Fibroblast of upper back skin (primary cell): ENCODE measurements at regions not wholly inside any gene's neighbourhood (a gene's known extent, or its start where the extent isn't known, plus 50 kb on each side); places are given as distances from the start of the nearest gene placed in this dataset.
A peak's percentile ranks its signal among the peaks of the same experiment; 100 is the strongest.
"Not testable (repeated sequence)": the region's sequence is repeated elsewhere in the genome, so short reads cannot be mapped to it uniquely, and the experiment has no call there.

Source experiments
- DNase-seq: peaks from one replicate; pipeline ENCODE4 v3.0.0-alpha.2; 2013

DNA sequence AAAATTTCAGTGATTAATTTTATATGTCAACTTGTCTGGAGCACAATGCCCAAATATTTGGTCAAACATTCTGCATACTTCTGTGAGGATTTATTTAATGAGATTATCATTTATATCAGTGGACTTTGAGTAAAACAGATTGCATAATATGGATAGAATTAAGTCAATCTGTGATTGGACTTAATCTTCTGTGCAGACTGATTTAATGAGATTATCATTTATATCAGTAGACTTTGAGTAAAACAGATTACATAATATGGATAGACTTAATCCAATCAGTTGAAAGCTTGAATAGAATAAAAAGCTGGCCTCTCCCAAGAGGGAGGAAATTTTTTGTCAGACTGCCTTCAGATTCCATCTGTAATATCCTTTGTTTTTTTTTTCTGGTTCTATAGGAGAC lies 1413.2 kb downstream of the LRFN5 start:
- DNase-seq, result no peak

DNA sequence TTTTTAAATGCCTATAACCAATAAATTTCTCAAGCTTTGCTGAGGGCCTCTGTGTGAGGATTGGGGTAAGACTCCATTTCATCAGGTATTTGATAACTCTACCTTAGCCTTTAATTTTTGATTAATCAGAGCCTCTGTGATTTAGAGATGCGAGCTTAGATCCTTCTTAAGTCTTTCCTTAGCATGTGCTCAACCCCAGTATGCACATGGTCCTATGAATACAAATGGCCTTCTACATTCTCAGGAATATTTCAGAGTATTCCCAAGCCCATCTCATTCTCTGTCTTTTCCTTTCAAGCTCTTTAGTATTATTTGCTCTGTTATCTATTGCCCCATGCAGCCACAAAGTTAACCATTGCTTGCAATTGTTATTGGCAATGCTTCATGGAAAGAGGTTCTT lies 1407.7 kb downstream of the LRFN5 start:
- no peak for DNase-seq

DNA sequence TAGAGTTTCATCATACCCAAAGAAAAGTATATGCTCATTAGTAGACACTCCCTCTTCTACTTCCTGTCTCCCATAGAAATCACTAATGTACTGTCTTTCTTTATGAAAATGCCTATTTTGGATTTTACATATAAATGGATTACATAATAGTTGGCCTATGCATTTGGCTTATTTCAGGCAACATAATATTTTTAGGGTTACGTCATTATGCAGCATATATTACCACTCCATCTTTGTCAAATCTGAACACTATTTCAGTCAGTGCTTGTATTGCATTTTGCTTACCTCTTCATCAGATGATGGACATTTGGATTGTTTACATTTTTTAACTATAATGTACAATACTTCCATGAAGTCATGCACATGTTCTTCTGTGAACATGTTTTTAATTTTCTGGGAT lies 1406.1 kb downstream of the LRFN5 start:
- DNase-seq, result no peak

DNA sequence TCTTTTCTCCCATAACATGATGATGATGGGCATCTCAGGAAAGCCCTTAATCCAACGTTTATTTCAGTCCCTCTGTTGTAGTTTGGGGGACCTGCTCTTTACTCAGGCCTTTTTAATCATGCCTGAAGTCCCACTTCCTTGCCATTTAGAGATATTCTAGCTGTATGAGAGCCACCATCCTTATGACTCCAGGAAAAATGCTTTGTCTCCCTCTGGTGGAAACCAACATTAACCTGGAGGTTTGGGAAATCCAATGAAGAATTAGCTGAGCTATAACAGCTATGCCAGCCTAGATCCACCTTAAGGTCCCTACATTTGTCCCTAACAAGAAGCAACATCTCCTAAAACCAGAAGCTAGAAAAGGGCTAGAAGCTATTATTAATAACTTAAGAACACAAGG lies 1399.1 kb downstream of the LRFN5 start:
- DNase-seq, result peak; percentile 15

DNA sequence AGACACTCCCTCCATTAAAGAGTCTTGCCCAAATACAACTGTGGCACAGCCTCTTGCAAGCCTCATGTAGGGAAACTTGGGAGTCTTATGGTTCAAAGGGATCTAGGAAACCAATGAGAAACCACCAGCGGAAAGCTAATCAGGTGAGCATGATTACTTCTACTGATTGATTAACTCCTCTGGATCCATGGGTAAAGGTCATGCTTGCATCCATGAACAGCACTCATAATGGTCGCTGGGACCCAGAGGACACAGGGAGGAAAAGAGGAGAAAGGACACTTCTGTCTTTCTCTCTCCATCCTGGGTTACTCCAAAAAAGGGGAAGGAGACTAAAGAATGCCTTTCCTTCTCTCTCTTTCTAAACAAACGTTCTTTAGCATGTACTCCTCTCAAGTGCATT lies 1397.2 kb downstream of the LRFN5 start:
- no peak for DNase-seq

DNA sequence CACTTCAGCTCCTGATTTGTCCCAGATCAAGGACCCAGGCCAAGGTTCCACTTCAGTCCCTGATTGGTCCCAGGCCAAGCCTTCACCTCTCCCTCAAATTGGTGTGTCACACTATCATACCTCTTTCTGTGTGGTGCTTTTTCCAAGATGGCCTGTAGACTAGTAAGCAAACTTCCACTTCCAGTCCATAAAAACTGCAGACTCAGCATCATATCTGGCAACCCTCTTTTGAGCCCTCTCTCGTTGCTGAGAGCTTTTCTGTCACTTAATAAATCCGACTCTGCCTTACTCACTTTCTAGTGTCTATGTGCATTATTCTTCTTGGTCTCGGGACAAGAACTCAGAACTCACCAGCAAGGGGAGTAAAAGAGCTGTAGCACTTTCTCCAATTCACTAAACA lies 1395.1 kb downstream of the LRFN5 start:
- DNase-seq, result no peak

DNA sequence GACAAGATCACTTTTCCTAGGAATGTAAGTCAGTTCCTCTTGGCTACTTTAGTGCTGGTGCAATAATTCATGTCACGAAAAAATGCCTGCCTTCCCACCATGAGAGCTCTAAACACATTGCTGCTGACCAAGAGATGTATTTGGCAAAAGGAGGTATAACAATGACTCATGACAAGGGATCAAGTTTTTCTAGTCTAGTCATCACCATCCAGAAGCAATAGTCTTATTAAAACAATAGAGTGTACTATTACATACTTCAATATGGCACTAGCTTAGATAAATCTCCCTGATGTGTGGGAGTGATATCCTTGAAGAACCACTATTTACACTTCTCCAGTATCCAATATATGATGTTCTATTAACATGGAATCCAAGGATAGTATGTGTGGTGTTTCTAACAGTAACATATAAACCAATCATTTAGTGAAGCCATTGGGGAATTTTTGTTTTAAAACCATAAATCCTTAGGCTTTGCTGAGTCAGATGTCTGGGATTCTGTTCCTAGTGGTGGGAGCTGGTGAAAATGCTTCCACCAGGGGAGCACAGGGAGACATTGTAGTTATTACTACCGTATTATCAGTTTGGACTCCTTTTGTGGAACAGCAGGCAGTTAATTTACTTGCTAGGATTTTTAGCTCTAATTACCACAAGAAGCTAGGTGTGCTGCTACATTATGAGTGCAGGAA lies 1387.5 kb downstream of the LRFN5 start:
- DNase-seq, result peak; percentile 97

DNA sequence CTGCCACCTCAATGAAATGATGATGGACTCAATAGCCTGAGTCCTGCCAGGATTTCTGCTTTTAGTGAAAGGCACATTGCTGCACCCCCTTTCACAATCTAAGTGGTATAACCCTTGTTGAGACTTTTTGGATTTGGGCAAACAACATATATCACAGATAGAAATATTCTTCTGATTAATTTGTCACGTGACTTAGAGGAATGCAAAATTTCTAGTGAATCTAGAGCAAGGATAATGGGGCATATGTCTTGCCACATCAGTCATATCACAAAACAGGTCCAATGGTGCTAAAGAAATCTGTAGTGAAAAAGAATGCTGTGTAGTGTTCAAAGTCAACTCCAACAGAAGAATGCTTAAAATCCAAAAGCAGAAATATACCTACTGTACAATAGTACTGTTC lies 1386.3 kb downstream of the LRFN5 start:
- no peak for DNase-seq

DNA sequence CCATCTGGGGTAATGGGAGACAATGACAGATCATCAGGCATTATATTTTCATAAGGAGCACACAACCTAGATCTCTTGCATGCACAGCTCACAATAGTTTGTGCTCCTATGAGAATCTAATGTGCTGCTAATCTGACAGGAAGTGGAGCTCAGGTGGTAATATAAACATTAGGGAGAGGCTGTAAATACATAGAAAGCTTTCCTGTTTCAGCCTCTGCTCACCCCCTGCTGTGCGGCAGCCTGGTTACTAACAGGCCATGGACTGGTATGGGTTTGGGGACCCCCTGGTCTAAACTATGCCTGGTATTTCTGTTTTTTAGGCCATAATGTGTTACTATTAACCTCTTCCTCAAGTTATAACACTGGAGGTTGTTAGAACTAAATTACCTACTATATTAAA lies 1373.7 kb downstream of the LRFN5 start:
- peak; percentile 6 for DNase-seq

DNA sequence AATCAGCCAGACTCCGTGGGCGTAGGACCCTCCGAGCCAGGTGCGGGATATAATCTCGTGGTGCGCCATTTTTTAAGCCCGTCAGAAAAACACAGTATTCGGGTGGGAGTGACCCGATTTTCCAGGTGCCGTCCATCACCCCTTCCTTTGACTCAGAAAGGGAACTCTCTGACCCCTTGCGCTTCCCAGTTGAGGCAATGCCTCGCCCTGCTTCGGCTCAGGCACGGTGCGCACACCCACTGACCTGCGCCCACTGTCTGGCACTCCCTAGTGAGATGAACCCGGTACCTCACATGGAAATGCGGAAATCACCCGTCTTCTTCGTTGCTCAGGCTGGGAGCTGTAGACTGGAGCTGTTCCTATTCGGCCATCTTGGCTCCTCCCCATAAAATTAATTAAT lies 1366.5 kb downstream of the LRFN5 start:
- not testable (repeated sequence) for DNase-seq

DNA sequence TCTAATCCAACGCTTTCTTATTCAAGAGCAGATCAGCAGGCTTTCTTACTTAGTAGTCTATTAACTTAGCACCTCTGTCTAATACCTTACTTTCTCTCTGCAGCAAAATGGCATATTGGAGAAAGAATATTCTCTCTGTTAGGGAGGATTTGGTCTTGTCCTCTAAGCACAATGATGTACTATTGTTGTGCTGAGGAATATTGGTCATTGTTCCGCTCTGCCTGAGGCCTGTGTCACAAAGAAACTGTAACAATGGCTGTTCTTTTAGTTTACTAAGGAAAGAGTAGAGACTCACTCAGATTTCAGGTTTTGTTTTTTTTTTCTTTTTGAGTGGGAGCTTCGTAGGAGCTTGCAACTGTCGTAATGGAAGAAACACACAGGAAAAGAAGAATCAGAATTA lies 1358.8 kb downstream of the LRFN5 start:
- no peak for DNase-seq

DNA sequence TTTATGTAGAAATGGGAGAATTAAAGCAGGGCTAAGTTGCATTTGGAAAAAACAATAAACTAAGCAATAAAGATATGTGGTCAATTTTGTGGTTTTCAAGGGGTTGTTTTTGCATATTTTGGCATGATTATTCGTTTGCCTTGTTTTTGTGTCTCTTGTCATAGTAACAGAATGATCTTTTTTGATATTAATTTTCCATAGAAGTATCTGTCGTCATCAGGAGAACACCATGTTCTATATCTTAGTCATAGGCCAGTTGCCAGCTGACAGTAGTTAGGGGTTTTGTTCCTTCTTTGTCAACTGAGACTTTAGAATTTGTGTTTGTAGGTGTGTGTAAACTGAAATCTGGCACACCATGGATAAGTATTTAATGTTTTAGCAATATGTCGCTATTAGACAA lies 1354.8 kb downstream of the LRFN5 start:
- DNase-seq, result no peak

DNA sequence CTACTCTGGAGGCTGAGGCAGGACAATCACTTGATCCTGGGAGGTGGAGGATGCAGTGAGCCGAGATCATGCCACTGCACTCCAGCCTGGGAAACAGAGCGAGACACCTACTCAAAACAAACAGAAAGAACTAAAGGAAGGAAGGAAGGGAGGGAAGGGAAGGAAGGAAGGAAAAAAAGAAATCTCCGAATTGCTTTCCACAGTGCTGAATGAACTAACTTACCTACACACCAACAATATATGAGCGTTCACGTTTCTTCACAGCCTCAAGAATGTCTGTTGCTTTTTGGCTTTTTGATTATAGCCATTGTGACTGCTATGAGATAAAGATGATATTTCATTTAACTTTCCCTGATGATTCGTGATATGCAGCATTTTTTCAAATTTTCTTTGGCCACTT lies 1343.7 kb downstream of the LRFN5 start:
- DNase-seq, result no peak

DNA sequence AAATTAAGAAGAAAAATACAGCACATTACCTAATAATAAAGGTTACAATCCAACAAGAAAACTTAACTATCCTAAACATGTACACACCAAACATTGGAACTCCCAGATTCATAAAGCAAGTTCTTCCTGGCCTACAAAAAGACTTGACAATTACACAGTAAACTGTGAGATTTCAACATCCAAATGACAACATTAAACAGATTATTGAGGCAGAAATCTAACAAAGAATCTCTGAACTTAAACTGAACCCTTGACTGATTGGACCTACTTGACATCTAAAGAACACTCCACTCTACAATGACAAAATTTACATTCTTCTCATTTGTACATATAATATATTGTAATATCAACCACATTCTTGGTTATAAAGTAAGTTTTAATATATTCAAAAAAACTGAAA lies 1341.3 kb downstream of the LRFN5 start:
- peak; percentile 0 for DNase-seq

DNA sequence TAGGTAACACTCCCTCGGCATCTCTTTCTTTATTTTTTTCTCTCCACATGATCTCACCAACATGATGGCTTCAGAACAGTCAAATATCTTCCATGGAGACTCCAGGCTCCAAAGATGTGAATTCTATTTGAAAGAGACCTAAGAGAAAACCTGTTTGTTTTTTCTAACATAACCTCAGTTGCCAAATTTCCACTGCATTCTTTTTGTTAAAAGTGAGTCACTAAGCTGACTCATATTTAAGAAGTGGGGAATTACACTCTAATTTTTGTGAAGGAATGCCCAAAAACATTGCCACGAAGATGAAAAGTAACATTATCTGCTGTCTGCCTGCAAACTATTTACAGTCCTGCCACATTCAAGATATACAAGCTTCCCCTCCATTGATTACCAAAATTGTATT lies 1337.6 kb downstream of the LRFN5 start:
- peak; percentile 40 for DNase-seq

DNA sequence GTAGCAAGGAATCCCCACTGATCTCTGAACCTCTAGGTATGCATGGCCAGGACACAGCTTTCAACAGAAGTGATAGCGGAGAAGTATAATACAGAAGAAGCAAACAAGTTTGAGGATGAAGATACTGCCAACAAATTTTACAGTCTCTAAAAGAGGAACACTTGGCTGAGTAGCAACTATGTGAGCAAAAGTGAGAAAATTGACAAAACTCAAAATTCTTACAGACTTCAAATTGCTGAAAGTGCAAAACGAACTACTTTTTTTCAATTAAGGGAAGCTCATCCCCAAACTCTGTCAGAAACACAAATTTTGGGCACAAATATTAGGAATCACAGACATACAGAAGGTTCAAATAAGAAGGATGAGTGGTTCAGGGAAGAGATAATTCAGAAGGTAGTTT lies 1324.6 kb downstream of the LRFN5 start:
- no peak for DNase-seq

DNA sequence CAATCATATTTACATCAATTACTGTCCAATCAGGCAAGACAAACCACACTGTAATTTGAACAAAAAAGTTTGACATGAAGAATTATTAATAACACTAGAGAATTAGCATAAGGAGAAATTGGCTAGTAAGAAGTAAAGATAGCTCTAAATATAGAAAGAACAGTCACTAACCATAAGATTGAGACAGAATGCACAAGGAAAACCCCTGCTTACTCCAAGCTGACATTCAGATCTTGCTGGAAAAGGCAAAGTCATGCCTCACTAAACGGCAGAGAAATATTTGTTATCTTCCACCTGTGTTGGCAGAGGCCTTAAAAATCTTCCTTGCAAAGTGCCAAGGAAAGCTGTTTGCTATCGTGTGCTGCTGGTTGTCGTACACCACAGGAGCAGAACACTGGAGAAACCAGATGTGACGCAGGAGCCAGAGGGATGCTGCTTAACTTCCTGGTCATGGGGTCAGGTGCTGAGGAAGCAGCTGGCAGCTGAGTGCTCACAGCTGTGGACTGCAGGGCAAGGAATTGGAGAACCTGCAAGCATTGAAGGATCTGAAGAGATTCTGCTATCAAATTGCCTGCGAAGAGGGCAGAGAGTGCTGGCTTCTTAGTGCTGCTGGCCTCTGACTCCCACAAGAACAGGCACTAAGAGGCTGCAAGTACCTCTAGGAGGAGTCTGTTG lies 1323.3 kb downstream of the LRFN5 start:
- DNase-seq, result no peak

DNA sequence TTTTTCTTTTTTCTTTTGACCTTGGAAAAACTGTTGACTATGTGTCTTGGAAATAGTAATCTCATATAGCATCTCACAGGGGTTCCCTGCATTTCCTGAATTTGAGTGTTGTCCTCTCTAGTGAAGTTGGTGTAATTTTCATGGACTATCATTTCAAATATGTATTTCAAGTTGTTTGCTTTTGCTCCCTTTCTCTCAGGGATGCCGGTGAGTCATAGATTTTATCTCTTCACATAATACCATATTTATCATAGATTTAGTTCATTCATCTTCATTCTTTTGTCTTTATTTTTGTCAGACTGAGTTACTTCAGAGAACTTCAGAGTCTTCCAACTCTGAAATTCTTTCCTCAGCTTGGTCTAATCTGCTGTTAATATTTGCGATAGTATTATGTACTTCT lies 1320.6 kb downstream of the LRFN5 start:
- no peak for DNase-seq

DNA sequence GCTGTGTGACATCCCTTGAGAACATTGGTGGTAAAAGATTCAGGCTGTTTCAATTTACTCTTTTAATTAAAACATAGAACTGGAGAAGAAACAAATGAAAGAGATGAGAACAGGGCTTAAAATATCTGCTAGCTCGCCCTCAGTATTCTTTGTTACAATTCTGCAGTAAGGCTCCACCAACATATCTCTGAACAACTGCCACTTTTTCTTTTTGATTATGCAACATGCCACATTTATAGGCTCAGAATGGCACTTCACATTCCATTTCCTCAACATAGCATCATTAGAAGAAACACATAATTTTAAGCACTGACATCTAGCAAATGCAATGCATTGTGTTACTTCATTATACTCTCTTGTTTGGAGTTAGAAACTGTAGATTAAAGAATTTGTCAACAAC lies 1315.2 kb downstream of the LRFN5 start:
- DNase-seq, result no peak

DNA sequence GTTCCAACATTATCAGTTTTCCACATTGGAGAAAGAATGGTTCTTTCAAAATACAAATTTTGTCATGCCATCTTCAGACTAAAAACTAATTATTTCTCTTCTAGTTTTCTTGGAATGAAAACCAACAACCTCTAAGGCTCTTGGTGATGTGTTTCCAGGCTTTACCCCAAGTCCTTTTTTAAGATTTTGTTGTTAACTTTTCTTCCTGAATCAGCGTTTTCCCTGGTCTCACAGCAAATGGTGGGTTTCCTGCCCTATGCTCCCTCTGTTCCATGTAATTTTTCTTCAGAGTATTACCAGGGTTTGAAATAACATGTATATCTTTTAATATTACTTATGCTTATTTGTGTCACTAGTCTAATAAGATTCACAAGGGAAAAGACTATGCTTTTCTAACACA lies 1311.9 kb downstream of the LRFN5 start:
- DNase-seq, result no peak

DNA sequence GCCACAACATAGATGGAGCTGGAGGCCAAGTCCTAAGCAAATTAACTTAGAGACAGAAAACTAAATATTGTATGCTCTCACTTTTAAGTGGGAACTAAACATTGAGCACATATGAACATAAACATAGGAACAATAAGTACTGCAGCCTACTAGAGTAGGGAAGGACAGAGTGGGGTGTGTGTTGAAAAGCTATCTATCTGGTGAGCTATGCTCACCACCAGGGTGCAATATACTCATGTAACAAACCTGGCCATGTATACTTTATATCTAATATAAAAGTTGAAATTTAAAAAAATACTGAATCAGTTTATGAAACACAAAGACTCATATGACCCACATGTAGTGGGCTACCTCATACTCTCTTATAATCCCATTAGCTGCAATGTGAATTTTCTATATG lies 1305.0 kb downstream of the LRFN5 start:
- no peak for DNase-seq

DNA sequence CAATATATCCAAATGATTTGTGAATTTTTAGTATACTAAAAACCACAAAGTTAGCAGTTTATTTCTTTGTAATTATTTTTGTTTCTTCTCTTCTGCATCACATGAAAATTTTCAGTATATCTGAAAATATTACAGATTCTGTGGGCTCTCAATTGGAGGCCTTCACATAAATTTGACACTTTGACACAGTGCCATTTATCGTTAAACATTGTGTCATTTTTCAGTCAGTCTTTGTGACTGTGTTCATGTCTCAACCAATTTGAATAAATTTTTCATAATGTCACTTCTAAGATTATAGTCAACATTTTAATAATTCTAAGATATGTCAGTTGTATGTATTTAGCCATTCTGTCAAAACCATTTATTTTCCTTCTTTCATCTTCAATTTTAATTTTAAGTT lies 1303.0 kb downstream of the LRFN5 start:
- DNase-seq, result no peak

DNA sequence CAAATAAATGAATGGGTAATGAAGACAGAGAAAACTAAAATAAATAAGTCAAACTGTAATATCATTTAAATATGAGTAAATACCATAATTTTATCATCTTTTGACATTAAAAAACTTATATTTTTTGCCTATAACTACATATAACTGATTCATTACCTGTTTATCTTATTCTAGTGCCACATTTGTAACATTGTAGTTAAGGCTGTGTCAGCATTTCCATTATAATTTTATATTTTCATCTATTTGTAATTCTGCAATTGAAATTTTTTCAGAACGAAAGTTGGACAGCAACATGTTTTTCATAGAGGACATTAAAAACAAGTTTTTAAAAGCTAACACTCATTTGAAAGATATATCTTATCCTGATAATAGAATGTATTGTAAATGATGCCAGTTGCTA lies 1286.5 kb downstream of the LRFN5 start:
- no peak for DNase-seq

DNA sequence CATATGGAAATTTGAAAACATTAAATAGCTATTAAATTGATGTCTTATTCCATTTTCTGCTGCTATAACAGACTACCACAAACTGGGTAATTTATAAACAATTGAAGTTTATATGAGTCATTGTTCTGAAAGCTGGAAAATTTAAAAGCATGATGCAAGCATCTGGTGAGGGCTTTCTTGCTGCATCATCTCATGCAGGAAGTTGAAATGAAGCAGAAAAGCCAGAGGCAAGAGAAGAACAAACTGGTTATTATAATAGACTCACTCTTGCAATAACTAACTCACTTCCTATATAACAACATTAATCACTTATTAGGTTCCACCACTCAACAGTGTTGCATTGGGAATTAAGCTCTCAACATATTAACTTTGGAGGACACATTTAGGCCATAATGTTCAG lies 1277.4 kb downstream of the LRFN5 start:
- DNase-seq, result peak; percentile 86

DNA sequence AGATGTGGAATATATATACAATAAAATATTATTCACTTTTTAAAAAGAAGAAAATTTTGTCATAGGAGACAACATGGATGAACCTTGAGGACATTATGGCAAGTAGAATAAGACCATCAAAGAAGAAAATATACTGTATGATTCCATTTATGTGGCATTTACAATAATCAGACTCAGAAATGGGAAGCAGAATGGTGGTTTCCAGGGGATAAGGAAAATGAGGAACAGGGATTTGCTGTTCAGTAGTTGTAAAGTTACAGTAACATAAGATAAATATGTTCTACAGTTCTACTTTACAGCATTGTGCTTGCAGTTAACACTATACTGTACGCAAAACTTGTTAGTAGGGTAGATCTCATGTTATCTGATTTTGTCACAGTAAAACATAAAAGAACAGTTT lies 1271.0 kb downstream of the LRFN5 start:
- no peak for DNase-seq
